IPS-18c (cell line): ENCODE measurements at regions not wholly inside any gene's neighbourhood (a gene's known extent, or its start where the extent isn't known, plus 50 kb on each side); places are given as distances from the start of the nearest gene placed in this dataset.

Source experiments
- H3K4me3 ChIP-seq: 2 replicates; pipeline ENCODE4 v1.7.0; 2013; ENCODE audit warnings: low read depth, mild to moderate bottlenecking, low read length, moderate library complexity; ENCODE audit not compliant: insufficient read depth
- H3K9me3 ChIP-seq: one replicate; pipeline ENCODE4 v1.6.1; 2013; ENCODE audit warnings: mild to moderate bottlenecking, low read length, moderate library complexity; ENCODE audit not compliant: control insufficient read depth, insufficient read depth

DNA sequence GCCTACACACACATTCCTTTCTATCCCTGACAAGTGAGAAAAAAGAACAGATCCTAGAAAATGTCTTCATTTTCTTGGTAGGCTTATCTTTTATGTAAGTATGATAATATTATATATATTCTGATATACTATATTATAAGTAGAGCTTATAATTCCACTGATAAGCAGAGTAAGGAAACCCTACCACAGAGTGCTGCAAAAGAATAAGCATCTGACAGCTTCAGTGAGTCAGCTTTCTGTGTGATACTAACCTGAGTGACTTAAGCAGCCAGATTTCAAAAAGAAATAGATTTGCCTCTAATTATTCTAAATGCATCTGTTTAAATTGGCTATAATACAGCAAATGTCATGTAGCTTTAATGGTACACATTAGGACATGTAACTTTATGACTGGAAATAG lies 656.0 kb downstream of the MCTP2 start:
- peaks cover 5% of the 10 kb centered on the region for H3K9me3 ChIP-seq
- H3K4me3 ChIP-seq, result no peak overlapping the region

DNA sequence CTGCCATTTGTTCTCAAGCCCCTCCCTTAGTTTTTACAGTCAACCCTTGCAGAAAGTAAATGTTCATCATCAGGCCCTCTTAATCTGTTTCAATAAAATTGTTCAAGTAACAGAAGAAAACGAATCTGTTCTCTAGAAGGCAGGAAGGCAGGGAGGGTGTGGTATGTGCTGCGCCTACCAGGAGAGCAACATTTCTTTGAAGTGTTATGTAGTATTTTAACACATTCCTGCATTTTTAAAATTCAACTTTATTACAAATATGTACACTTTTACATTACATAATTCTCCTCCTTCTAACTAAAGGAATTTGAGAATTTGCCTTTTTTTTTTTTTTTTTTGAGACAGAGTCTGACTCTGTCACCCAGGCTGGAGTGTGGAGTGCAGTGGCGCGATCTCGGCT lies 657.8 kb downstream of the MCTP2 start:
- no peak overlapping the region for H3K4me3 ChIP-seq
- H3K9me3 ChIP-seq, result peaks cover 2% of the 10 kb centered on the region

DNA sequence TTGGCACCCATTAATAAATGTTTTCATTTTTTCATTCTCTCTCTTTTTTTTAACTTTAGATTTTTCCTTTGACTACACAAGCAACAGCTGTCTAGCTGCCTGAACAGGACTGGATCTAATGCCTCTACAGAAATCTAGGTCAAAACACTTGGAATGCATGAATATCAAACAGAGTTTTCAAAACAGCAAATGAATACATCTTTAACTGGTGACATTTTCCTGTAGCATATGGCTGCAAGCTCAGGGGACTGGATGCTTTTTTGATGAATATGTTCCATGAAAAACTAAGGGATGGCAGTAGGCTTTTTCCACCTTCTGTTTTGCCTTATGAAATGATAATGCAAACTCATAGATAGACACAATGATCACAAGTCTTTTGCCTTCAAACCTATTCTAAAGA lies 661.7 kb downstream of the MCTP2 start:
- Histone ChIP-seq H3K9me3 (no peaks in the 10 kb centered on the region), H3K4me3 (no peak overlapping the region)

DNA sequence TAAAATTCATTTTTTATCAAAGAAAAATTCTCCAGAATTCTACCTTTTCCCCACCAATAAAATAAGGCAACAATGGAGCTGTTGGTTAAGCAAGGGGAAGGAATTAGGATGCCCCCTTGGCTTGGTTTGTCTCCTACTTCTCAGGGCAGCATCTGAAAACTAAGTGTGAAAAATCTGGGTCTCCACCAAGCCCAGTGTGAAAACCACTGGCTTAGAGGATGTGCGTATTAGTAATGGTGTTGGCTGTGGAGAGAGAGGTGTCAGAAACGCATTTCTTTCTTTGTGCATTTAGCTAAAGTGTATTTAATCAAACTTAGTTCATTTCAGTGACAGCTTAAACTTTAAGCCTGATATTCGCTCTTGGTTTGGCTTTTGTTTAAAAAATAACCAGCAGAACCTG lies 662.7 kb downstream of the MCTP2 start:
- Histone ChIP-seq H3K9me3 (no peaks in the 10 kb centered on the region), H3K4me3 (no peak overlapping the region)

DNA sequence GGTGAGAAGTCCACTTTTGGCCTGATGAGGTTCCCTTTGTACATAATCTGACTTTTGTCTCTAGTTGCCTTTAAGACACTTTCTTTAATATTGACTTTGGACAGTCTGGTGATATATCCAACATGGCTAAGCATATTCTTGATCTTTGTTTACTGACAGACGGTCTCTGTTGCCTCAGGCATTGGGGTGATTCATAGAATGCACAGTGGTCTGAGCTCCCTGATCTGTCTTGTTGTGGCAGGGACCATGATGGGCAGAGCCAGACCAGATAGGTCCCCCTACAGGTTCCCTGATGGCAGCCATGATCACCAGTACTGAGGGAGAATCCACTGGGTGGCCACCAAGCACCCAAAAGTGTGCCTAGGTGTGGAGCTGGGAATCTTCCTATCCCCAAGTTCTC lies 678.1 kb downstream of the MCTP2 start:
- H3K9me3 ChIP-seq, result no peaks in the 10 kb centered on the region
- H3K4me3 ChIP-seq, result no peak overlapping the region

DNA sequence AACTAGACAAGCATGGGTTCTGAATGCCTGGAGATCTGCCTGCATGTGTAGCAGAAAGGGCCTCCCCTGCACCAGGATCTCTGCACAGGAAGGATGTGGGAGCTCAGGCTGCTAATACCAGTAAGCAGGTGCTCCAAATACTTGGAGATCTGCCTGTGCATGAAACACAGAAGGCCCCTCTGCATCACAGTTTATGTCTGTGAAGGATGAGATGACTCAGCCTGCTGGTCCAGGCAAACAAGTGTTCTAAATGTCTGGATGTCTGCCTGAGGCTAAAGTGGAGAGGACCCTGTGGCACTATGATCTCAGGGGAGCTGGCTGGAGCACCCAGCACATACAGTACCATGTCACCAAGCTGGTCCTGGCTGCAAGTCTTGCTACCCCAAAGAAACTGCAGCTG lies 678.8 kb downstream of the MCTP2 start:
- Histone ChIP-seq H3K9me3 (no peaks in the 10 kb centered on the region), H3K4me3 (no peak overlapping the region)

DNA sequence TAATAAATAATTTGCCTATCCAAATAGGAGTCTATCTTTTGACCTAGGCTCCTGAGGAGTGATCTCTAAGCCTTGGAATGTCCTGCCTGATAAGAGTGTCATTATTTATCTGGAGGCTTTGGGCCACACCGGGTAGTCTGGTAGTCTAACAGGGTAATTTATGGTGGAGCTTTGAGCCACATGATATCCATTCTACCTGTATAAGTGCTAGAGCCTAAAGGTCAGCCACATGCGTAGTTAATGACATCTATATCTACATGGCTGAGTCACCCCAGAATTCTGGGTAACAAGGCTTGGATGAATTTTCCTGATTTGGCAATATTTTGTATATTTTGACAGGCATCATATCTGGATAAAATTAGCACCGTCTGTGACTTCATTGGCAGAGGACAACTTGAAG lies 681.4 kb downstream of the MCTP2 start:
- Histone ChIP-seq H3K9me3 (no peaks in the 10 kb centered on the region), H3K4me3 (no peak overlapping the region)

DNA sequence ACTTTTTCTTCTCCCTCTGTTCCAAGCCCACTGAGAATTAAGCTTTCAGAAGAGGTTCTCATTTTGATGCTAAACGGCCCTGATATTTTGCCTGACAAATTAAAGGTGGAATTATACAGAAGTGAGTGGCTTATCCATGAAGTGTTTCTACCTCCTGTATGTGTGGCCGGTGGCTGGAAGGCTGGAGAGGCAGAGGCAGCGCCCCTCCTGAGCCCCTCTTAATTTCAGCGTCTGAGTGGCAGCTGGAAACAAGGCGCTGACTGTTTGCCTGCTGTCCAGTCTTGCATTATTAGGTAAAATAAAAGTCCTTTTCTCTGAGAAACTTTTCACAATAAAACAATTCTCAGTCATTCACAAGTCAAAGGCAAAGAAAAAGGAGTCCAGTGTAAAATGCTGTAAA lies 685.7 kb downstream of the MCTP2 start:
- H3K9me3 ChIP-seq, result no peaks in the 10 kb centered on the region
- H3K4me3 ChIP-seq, result no peak overlapping the region

DNA sequence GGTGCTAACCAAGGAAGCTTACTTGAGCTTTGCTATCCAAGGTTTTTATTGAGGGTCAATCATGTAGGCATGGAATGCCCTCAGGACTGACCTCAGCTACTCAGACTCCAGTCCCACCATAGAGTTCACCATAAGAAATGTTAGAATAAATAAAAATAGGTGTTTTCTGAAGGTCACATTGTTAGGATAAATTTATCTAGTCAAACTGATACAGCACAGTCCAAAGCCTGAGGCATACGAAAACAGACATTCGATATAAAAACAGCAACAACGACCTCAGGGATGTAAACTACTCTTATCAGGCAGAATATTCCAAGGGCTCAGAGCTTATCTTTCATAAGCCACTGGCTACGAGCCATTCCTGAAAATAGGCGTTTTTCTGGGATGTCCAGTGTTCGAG lies 690.6 kb downstream of the MCTP2 start:
- Histone ChIP-seq H3K9me3 (no peaks in the 10 kb centered on the region), H3K4me3 (no peak overlapping the region)

DNA sequence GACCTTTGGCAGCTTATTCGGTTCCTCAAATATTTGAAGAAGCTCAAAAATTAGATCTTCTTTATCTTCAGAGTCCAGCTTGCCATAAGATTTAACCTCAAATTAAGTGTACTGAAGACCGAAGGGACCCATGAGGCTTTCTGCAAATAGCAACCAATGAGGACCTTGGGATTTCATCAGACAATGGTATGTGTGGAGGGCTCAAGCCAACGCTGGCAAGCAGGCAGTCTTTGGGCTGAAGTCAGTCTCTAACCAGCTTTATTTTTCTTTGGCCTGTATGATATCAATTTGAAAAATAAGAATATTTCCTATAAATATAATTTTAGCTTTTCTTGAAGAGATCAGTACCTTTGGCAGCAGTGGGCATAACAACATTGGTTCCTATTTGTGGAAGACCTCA lies 692.7 kb downstream of the MCTP2 start:
- no peak overlapping the region for H3K4me3 ChIP-seq

DNA sequence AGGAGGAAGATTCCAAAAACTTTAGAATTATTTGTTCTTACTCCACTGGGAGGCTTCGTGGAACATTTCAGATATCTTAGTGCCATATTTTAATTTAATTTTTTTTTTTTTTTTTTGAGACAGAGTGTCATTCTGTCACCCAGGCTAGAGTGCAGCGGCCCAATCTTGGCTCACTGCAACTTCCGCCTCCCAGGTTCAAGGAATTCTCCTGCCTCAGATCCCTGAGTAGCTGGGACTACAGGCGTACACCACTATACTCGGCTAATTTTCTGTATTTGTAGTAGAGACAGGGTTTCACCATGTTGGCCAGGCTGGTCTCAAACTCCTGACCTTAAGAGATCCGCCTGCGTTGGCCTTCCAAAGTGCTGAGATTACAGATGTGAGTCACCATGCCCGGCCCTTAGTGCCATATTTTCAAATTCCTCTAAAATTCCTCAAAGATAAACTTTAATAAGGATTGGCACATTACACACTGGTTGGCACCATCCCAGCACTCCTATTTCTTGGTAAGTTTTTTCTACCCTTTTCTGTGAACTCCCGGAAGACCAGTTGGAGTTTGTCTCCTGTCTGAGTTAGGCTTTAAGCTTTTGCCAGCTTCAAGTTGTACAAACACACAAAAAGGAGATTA lies 693.7 kb downstream of the MCTP2 start:
- Histone ChIP-seq H3K9me3 (no peaks in the 10 kb centered on the region), H3K4me3 (no peak overlapping the region)

More for the DNA sequence above, 692.7 kb downstream of the MCTP2 start:
- H3K9me3 ChIP-seq, result no peaks in the 10 kb centered on the region

DNA sequence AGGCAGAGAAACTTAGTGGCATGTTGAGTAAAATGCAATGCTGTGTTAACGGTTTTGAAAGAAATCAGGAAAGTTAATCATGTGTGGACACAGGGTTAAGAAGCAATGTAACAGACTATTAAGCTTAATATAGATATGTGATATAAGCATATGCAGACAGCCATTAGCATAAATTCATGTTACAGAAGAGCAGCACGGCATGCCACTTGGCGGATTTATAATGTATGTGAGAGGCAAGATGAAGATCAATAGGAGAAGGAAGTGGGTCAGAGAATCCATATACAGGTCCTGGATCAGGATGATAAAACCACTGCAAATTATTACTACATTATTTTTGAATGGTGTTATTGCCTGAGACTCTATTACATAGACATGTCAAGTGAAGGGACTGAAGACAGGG lies 694.3 kb downstream of the MCTP2 start:
- H3K9me3 ChIP-seq, result no peaks in the 10 kb centered on the region
- no peak overlapping the region for H3K4me3 ChIP-seq

DNA sequence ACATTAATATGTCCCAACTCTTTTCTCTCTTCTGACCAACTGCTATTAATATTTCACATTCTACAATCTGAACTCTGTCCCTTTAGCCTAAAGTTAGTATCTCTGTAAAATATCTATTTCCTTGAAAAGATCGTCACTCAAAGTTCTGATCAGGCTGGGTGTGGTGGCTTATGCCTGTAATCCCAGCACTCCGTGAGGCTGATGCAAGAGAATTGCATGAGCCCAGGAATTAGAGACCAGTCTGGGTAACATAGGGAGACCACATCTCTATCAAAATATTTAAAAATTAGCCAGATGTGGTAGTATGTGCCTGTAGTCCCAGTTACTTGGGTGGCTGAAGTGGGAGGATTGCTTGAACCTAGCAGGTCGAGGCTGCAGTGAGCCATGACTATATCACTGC lies 695.6 kb downstream of the MCTP2 start:
- Histone ChIP-seq H3K9me3 (no peaks in the 10 kb centered on the region), H3K4me3 (no peak overlapping the region)

DNA sequence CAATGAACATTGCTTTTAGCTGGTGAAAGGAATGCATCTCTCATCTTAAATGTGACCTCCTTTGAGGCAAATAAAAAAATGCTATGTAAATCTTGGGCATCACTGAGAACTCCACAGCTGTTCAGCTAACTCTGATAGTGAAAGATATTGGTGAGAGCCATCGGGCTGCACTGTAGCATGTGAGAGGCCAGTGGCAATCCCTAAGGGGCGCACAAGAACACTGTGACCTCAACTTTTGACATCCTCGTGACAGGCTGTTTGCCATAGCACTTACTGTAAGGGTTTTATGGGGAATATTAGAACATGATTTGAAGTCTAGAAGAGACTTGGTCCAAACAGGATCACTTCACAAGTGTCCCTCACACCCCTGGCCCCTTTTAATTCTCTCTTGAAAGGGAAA lies 697.9 kb downstream of the MCTP2 start:
- Histone ChIP-seq H3K4me3 (no peak overlapping the region), H3K9me3 (peaks cover 4% of the 10 kb centered on the region)

DNA sequence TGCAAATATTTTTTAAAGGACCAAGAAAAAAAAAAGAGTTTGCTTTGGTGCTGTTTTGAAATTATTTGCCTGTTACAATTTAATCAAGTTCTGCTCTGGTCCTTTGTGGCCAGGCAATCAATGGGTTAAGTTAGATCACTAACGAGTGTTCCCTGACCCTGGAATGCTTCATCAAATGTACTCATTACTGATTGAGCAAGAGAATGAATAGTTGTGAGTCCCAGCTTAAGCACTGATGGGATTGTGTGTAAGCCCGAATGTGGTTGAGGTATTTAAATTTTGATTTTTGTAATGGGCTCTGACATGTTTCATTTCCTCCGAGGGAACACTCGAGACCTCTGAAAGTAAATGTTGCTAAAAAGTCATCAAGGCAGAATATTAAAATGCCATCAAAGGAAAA lies 699.1 kb downstream of the MCTP2 start:
- Histone ChIP-seq H3K9me3 (peaks cover 4% of the 10 kb centered on the region), H3K4me3 (no peak overlapping the region)

DNA sequence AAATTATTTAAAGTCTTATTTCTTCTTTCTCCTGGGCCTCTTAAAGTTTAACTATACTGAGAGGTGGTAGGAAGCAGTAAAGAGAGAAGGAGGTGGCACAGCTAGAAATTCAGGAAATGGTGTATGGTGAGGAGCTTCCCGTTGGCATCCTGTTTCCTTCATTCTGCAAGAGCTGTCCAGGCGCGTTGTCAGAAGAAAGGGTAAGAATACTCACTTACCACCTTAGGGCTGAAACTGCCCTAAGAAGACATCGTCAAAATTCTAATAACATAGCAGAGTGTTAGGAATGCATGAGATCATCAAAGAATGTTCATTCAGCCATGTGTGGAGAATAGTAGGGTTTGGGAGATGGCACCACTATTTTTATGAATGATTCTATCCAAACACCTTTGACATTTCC lies 699.6 kb downstream of the MCTP2 start:
- H3K9me3 ChIP-seq, result peaks cover 4% of the 10 kb centered on the region
- H3K4me3 ChIP-seq, result no peak overlapping the region

DNA sequence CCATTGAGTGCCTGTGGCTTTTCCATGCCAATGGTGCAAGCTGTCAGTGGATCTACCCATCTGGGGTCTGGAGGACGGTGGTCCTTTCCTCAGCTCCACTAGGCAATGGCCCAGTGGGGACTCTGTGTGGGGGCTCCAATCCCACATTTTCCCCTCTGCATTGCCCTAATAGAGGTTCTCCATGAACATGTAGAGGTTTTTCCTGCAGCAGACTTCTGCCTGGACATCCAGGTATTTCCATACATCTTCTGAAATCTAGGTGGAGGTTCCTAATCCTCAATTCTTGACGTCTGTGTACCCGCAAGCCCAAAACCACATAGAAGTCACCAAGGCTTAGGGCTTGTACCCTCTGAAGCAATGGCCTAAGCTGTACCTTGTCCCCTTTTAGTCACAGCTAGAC lies 703.1 kb downstream of the MCTP2 start:
- Histone ChIP-seq H3K9me3 (peaks cover 4% of the 10 kb centered on the region), H3K4me3 (no peak overlapping the region)

DNA sequence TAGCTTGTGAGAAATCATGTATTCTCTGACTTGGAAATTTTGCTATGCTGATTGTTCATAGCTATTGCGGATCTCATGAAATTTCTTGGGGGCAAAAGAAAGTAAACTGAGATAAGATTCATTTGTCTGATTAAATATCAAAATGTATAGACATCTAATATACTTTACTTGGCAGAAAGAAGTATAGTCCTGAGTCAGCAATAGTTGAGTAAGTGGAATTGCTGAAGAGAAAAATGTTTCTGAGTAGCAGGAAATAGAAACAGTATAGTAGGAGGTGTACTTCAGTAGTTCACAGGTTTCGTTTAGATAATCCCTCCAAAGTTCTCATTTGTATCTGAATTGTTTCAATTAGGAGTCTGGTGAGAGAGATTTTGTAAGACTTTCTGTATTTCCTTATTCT lies 705.9 kb downstream of the MCTP2 start:
- Histone ChIP-seq H3K9me3 (peaks cover 4% of the 10 kb centered on the region), H3K4me3 (no peak overlapping the region)

DNA sequence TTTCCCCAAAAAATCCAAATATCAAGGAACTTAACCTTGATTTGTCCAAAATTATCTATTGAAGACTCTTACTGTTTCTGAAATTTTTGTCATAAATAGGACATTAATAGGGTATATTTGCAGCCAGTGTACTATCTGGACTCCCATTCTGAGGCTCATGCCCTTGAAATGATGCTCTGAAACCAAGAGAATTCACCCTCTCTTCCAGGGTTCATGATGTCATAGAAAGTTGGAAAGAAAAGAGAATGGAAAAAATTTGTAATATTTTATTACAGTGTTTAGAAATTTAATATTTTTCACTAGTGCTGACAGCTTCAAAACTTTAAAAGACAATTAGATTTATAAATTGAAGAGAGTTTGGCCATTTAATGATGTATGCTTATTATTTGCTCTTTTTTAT lies 712.5 kb downstream of the MCTP2 start:
- no peak overlapping the region for H3K4me3 ChIP-seq
- H3K9me3 ChIP-seq, result no peaks in the 10 kb centered on the region
